Activated CD8-positive, alpha-beta memory T cell treated with anti-CD3 and anti-CD28 coated beads, Interleukin-2, amount 10 ng/mL, durations not matched to agents 7 days and 5 days (primary cell): ENCODE measurements at regions not wholly inside any gene's neighbourhood (a gene's known extent, or its start where the extent isn't known, plus 50 kb on each side); places are given as distances from the start of the nearest gene placed in this dataset.

ENCODE experiments used
- ATAC-seq: fragments of 150-1000 bp; cut with Tn5 transposase; one replicate; pipeline ENCODE4 v1.10.0; 2021; ENCODE audit warnings: moderate library complexity
- CTCF ChIA-PET: fragments of 350-600 bp; sonication (Branson Sonifier 250); formaldehyde crosslinking; loops from one replicate; lab custom pipeline; 2021; ENCODE audit warnings: antibody characterized with exemption; lab: Charles Lee
- DNase-seq: peaks from one replicate; pipeline ENCODE4 v3.0.0-alpha.2; 2020
- H3K27ac Mint-ChIP-seq: one replicate; pipeline ENCODE4 v1.8.0; 2021; ENCODE audit warnings: mild to moderate bottlenecking, mixed read lengths
- H3K27me3 Mint-ChIP-seq: one replicate; pipeline ENCODE4 v1.8.0; 2021; ENCODE audit warnings: mixed read lengths
- H3K36me3 Mint-ChIP-seq: one replicate; pipeline ENCODE4 v1.8.0; 2021; ENCODE audit warnings: mild to moderate bottlenecking, mixed read lengths
- H3K4me1 Mint-ChIP-seq: one replicate; pipeline ENCODE4 v1.8.0; 2021; ENCODE audit warnings: mixed read lengths
- H3K4me3 Mint-ChIP-seq: one replicate; pipeline ENCODE4 v1.8.0; 2021; ENCODE audit warnings: mild to moderate bottlenecking, moderate library complexity, mixed read lengths
- H3K9me3 Mint-ChIP-seq: one replicate; pipeline ENCODE4 v1.8.0; 2022; ENCODE audit warnings: low read depth, mixed read lengths

GRCh38 chr18:28831476-28831875 lies 654.5 kb upstream of the CDH2 start:
- no peak for DNase-seq
- Mint-ChIP-seq H3K27ac (no peak overlapping the region), H3K4me3 (no peak overlapping the region), H3K36me3 (no peaks in the 10 kb centered on the region), H3K9me3 (peaks cover 5% of the 10 kb centered on the region), H3K4me1 (no peaks in the 10 kb centered on the region), H3K27me3 (no peaks in the 10 kb centered on the region)
- ATAC-seq, result no peak
- CTCF ChIA-PET, result no interaction called here

DNA sequence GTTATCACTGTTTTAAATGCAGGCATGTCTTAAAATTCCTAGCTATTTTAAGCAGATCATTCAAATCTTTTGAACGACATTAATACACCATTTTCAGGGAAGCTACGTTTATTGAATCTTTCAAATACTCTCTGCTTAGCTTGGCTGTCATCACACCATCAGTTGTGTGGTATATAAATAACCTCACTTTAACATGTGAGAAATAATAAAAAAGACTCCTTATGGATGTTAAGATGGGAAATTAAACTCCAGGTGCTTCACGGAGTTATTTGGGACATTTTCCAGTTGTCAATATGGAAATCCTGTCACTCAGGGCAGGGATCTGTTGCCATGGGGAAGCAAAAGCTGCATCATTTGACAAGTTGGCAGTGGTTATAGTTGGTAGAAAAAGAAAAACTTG lies 649.2 kb upstream of the CDH2 start:
- Mint-ChIP-seq H3K27me3 (no peaks in the 10 kb centered on the region), H3K36me3 (no peaks in the 10 kb centered on the region), H3K9me3 (peaks cover 19% of the 10 kb centered on the region), H3K4me1 (no peaks in the 10 kb centered on the region), H3K4me3 (no peak overlapping the region), H3K27ac (no peak overlapping the region)
- DNase-seq (no peak), ATAC-seq (no peak)
- CTCF ChIA-PET, result no interaction called here

- no peaks in the 10 kb centered on the region for H3K4me1 Mint-ChIP-seq
- ATAC-seq, result no peak
- no peak overlapping the region for H3K27ac Mint-ChIP-seq
- H3K36me3 Mint-ChIP-seq, result no peaks in the 10 kb centered on the region
- no peak for DNase-seq
- CTCF ChIA-PET, result no interaction called here
- no peaks in the 10 kb centered on the region for H3K27me3 Mint-ChIP-seq
- H3K4me3 Mint-ChIP-seq, result no peak overlapping the region
- peaks cover 15% of the 10 kb centered on the region for H3K9me3 Mint-ChIP-seq
These were observed 647.2 kb upstream of the CDH2 start for GRCh38 chr18:28824183-28824574.

- ATAC-seq (no peak), DNase-seq (no peak)
- no peaks in the 10 kb centered on the region for H3K4me1 Mint-ChIP-seq
- no peaks in the 10 kb centered on the region for H3K36me3 Mint-ChIP-seq
- H3K27me3 Mint-ChIP-seq, result no peaks in the 10 kb centered on the region
- no peak overlapping the region for H3K27ac Mint-ChIP-seq
- H3K9me3 Mint-ChIP-seq, result peaks cover 15% of the 10 kb centered on the region
- H3K4me3 Mint-ChIP-seq, result no peak overlapping the region
- CTCF ChIA-PET, result no interaction called here
These were observed 646.7 kb upstream of the CDH2 start for GRCh38 chr18:28823506-28824182.

- Mint-ChIP-seq H3K4me1 (no peaks in the 10 kb centered on the region), H3K36me3 (no peaks in the 10 kb centered on the region), H3K4me3 (no peak overlapping the region), H3K9me3 (peaks cover 15% of the 10 kb centered on the region), H3K27me3 (no peaks in the 10 kb centered on the region), H3K27ac (no peak overlapping the region)
- ATAC-seq (no peak), DNase-seq (no peak)
- CTCF ChIA-PET, result no interaction called here
These were observed 643.4 kb upstream of the CDH2 start for GRCh38 chr18:28820353-28820752.

- CTCF ChIA-PET, result no interaction called here
- no peak for DNase-seq
These were observed 639.2 kb upstream of the CDH2 start for GRCh38 chr18:28816155-28816554.

GRCh38 chr18:28814365-28814764 lies 637.4 kb upstream of the CDH2 start:
- DNase-seq (no peak), ATAC-seq (no peak)
- H3K4me3 Mint-ChIP-seq, result no peak overlapping the region
- H3K36me3 Mint-ChIP-seq, result no peaks in the 10 kb centered on the region
- no peak overlapping the region for H3K27ac Mint-ChIP-seq
- no peaks in the 10 kb centered on the region for H3K4me1 Mint-ChIP-seq
- peaks cover 2% of the 10 kb centered on the region for H3K9me3 Mint-ChIP-seq
- no peaks in the 10 kb centered on the region for H3K27me3 Mint-ChIP-seq
- CTCF ChIA-PET, result interaction anchor here (1.1 kb wide), 1 partner anchor 11 kb away, joined by 3 read pairs; no protein-coding TSS in a partner anchor

More at GRCh38 chr18:28816155-28816554, 639.2 kb upstream of the CDH2 start:
- no peak for ATAC-seq
- Mint-ChIP-seq H3K36me3 (no peaks in the 10 kb centered on the region), H3K9me3 (peaks cover 2% of the 10 kb centered on the region), H3K27me3 (no peaks in the 10 kb centered on the region), H3K4me1 (no peaks in the 10 kb centered on the region), H3K4me3 (no peak overlapping the region), H3K27ac (no peak overlapping the region)

- H3K27me3 Mint-ChIP-seq, result no peaks in the 10 kb centered on the region
- no peaks in the 10 kb centered on the region for H3K36me3 Mint-ChIP-seq
- CTCF ChIA-PET, result no interaction called here
- H3K4me3 Mint-ChIP-seq, result no peak overlapping the region
- DNase-seq (no peak), ATAC-seq (no peak)
- H3K4me1 Mint-ChIP-seq, result no peaks in the 10 kb centered on the region
- peaks cover 10% of the 10 kb centered on the region for H3K9me3 Mint-ChIP-seq
- H3K27ac Mint-ChIP-seq, result no peak overlapping the region
These were observed 631.4 kb upstream of the CDH2 start for GRCh38 chr18:28808373-28808772.

DNA sequence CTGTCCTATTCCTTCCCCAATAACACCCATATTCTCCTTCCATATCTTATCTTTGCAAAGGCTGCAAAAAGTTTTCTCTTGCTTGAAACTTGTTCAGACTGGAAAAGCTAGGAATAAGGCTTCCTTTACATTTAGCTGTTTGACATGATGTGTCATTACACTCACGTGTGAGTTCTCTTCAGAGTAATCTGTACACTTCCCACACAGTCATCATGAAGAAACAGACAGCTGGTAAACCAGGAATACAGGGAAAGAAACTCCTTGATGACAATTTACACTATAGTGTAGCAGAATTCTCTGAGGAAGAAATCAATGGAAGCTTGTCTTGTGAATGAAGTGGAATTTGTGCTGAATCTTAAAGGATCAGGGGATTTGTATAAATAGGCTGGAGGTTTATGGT lies 628.6 kb upstream of the CDH2 start:
- no peak for ATAC-seq
- Mint-ChIP-seq H3K27me3 (no peaks in the 10 kb centered on the region), H3K4me1 (no peaks in the 10 kb centered on the region), H3K27ac (no peak overlapping the region), H3K36me3 (no peaks in the 10 kb centered on the region), H3K4me3 (no peak overlapping the region), H3K9me3 (peaks cover 11% of the 10 kb centered on the region)
- CTCF ChIA-PET, result no interaction called here
- DNase-seq, result no peak

GRCh38 chr18:28804512-28805202 lies 627.7 kb upstream of the CDH2 start:
- CTCF ChIA-PET, result interaction anchor here (0.6 kb wide), 1 partner anchor 70 kb away, joined by 5 read pairs; no protein-coding TSS in a partner anchor
- Mint-ChIP-seq H3K4me1 (no peaks in the 10 kb centered on the region), H3K36me3 (no peaks in the 10 kb centered on the region), H3K27ac (no peak overlapping the region), H3K27me3 (no peaks in the 10 kb centered on the region), H3K9me3 (peaks cover 13% of the 10 kb centered on the region), H3K4me3 (no peak overlapping the region)
- DNase-seq (no peak), ATAC-seq (no peak)

DNA sequence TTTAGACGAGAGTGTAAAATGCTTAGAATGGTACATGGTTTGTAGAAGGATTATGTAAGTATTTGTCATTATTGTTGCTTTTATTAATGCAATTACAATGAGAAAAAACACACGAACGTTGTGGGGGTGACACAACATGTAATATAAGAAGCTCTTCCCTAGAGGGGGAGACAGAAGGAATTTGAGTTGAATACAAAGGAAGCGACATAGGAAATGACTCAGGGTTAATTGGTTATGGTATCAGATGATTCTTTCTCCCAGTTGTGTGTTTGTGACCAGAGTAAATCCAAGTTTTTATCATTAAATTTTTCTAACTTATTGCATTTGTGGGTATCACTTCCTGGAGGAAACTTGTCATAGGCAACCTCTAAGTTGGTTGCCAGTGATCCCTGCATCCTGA lies 625.6 kb upstream of the CDH2 start:
- H3K4me1 Mint-ChIP-seq, result no peaks in the 10 kb centered on the region
- H3K27me3 Mint-ChIP-seq, result no peaks in the 10 kb centered on the region
- DNase-seq, result no peak
- H3K9me3 Mint-ChIP-seq, result peaks cover 6% of the 10 kb centered on the region
- no peak for ATAC-seq
- no peaks in the 10 kb centered on the region for H3K36me3 Mint-ChIP-seq
- CTCF ChIA-PET, result interaction anchor here (1.1 kb wide), 1 partner anchor 11 kb away, joined by 3 read pairs; no protein-coding TSS in a partner anchor
- H3K4me3 Mint-ChIP-seq, result no peak overlapping the region
- H3K27ac Mint-ChIP-seq, result no peak overlapping the region

- DNase-seq (no peak), ATAC-seq (no peak)
- Mint-ChIP-seq H3K27ac (no peak overlapping the region), H3K9me3 (peaks cover 6% of the 10 kb centered on the region), H3K27me3 (no peaks in the 10 kb centered on the region), H3K4me3 (no peak overlapping the region), H3K36me3 (no peaks in the 10 kb centered on the region), H3K4me1 (no peaks in the 10 kb centered on the region)
- CTCF ChIA-PET, result no interaction called here
These were observed 624.9 kb upstream of the CDH2 start for GRCh38 chr18:28801876-28802275.

- DNase-seq (no peak), ATAC-seq (no peak)
- Mint-ChIP-seq H3K4me1 (no peaks in the 10 kb centered on the region), H3K36me3 (no peaks in the 10 kb centered on the region), H3K27ac (no peak overlapping the region), H3K27me3 (no peaks in the 10 kb centered on the region), H3K4me3 (no peak overlapping the region), H3K9me3 (peaks cover 9% of the 10 kb centered on the region)
- CTCF ChIA-PET, result interaction anchor here (0.6 kb wide), 1 partner anchor 14 kb away, joined by 3 read pairs; no protein-coding TSS in a partner anchor
These were observed 617.7 kb upstream of the CDH2 start for GRCh38 chr18:28794459-28795245.
